ENCODE measurements at regions not wholly inside any gene's neighbourhood (a gene's known extent, or its start where the extent isn't known, plus 50 kb on each side); places are given as distances from the start of the nearest gene placed in this dataset.

DNA sequence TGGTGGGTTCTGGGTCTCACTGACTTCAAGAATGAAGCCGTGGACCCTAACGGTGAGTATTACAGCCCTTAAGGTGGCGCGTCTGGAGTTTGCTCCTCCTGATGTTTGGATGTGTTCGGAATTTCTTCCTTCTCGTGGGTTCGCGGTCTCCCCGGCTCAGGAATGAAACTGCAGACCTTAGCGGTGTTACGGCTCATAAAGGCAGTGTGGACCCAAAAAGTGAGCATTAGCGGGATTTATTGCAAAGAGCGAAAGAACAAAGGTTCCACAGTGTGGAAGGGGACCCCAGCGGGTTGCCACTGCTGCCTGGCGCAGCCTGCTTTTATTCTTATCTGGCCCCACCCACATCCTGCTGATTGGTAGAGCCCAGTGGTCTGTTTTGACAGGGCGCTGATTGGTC is 420.5 kb upstream of the BCHE start:
- DNase-seq (ENCODE audit: low spot score) = no peak
- H3K4me3 Mint-ChIP-seq (ENCODE audit: unreplicated experiment) = no peak overlapping the region
- peaks cover 7% of the 10 kb centered on the region for H3K9me3 Mint-ChIP-seq (ENCODE audit: unreplicated experiment)
- H3K27me3 Mint-ChIP-seq (ENCODE audit: unreplicated experiment) = no peaks in the 10 kb centered on the region
- H3K4me1 Mint-ChIP-seq (ENCODE audit: unreplicated experiment) = no peaks in the 10 kb centered on the region
- TF ChIP-seq, protein P1, sequence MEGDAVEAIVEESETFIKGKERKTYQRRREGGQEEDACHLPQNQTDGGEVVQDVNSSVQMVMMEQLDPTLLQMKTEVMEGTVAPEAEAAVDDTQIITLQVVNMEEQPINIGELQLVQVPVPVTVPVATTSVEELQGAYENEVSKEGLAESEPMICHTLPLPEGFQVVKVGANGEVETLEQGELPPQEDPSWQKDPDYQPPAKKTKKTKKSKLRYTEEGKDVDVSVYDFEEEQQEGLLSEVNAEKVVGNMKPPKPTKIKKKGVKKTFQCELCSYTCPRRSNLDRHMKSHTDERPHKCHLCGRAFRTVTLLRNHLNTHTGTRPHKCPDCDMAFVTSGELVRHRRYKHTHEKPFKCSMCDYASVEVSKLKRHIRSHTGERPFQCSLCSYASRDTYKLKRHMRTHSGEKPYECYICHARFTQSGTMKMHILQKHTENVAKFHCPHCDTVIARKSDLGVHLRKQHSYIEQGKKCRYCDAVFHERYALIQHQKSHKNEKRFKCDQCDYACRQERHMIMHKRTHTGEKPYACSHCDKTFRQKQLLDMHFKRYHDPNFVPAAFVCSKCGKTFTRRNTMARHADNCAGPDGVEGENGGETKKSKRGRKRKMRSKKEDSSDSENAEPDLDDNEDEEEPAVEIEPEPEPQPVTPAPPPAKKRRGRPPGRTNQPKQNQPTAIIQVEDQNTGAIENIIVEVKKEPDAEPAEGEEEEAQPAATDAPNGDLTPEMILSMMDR (IDR thresholded peaks at IDR 0.05; ENCODE audit: unreplicated experiment) = no peak
- H3K36me3 Mint-ChIP-seq (ENCODE audit: low read depth, unreplicated experiment) = peaks cover 3% of the 10 kb centered on the region
- no peak overlapping the region for H3K27ac Mint-ChIP-seq (ENCODE audit: unreplicated experiment)

DNA sequence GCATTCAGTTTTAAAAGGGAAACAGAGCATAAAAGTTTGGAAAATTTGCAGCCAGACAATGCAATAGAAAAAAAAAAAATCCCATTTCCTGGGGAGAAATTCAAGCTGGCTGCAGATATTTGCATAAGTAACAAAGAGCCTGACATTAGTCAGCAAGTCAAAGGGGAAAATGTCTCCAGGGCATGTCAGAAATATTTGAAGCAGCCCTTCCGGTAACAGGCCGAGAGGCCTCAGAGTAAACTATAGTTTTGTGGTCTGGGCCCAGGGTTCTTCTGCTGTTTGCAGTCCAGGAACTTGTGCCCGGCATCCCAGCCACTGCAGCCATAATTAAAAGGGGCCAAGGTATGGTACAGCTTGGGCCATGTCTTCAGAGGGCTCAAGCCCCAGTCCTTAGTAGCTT is 411.6 kb upstream of the BCHE start:
- H3K4me3 Mint-ChIP-seq (ENCODE audit: unreplicated experiment) = no peak overlapping the region
- H3K27ac Mint-ChIP-seq (ENCODE audit: unreplicated experiment) = no peak overlapping the region
- peaks cover 2% of the 10 kb centered on the region for H3K27me3 Mint-ChIP-seq (ENCODE audit: unreplicated experiment)
- no peak for DNase-seq (ENCODE audit: low spot score)
- peaks cover 4% of the 10 kb centered on the region for H3K36me3 Mint-ChIP-seq (ENCODE audit: low read depth, unreplicated experiment)
- H3K9me3 Mint-ChIP-seq (ENCODE audit: unreplicated experiment) = no peaks in the 10 kb centered on the region
- no peaks in the 10 kb centered on the region for H3K4me1 Mint-ChIP-seq (ENCODE audit: unreplicated experiment)
- TF ChIP-seq, protein P1 (IDR thresholded peaks at IDR 0.05; ENCODE audit: unreplicated experiment) = no peak

DNA sequence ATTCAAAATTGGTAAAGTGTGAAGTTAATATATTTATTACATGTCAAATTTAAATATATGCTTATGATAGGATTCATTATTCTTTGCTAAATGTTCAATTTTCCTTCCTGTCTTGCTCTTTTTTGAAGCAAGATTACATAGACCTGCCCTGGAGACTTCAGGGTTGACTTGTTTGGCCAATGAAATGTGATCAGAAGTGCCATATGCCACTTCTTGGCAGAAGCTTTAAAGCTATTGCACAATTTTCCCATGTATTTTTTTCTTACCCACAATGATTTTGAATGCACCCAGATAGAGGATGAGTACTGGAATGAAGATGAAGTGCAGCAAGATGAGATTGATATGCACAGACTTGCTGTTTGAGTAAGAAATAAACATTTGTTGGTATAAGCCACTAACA is 406.3 kb upstream of the BCHE start:
- no peak for DNase-seq (ENCODE audit: low spot score)
- TF ChIP-seq, protein P1 (IDR thresholded peaks at IDR 0.05; ENCODE audit: unreplicated experiment) = no peak
- no peak overlapping the region for H3K27ac Mint-ChIP-seq (ENCODE audit: unreplicated experiment)
- H3K27me3 Mint-ChIP-seq (ENCODE audit: unreplicated experiment) = peaks cover 1% of the 10 kb centered on the region
- H3K4me1 Mint-ChIP-seq (ENCODE audit: unreplicated experiment) = no peaks in the 10 kb centered on the region
- H3K9me3 Mint-ChIP-seq (ENCODE audit: unreplicated experiment) = no peaks in the 10 kb centered on the region
- H3K36me3 Mint-ChIP-seq (ENCODE audit: low read depth, unreplicated experiment) = peaks cover 1% of the 10 kb centered on the region
- no peak overlapping the region for H3K4me3 Mint-ChIP-seq (ENCODE audit: unreplicated experiment)

DNA sequence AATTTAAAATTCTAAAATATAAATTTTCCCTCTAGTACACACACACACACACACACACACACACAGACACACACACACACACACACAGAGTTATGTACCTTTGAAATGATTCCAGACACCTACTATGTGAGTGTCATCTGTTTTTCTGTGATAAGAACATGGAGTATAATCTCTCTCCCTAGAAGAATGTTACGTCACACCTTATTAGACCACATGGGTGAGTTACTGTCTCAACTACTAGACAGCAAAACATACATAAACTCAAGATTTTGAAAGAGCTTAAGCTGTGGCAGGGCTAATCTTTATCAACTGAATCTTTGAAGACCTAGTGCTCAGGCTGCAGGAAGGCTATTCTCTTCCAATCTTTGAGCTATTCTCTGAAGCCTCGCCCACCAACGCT is 385.9 kb upstream of the BCHE start:
- H3K27ac Mint-ChIP-seq (ENCODE audit: unreplicated experiment) = no peak overlapping the region

DNA sequence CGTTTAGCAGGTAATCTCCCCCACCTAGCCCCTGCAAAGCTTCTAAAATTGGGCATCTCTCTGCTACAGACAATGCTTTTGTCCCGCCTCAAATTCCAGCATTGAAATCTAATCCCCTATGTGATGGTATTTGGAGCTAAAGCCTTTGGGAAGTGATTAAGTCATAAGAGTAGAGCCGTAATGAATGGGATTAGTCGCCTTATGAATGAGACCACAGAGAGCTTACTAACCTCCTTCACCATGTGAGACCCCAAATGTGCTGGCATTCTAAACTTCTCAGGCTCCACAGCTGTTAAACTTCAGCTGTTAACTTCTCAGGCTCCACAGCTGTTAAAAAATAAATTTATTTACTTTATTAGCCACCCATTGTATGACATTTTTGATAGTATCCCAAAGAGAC is 374.2 kb upstream of the BCHE start:
- Mint-ChIP-seq H3K9me3 (ENCODE audit: unreplicated experiment) (no peaks in the 10 kb centered on the region), H3K36me3 (ENCODE audit: low read depth, unreplicated experiment) (no peaks in the 10 kb centered on the region), H3K27ac (ENCODE audit: unreplicated experiment) (no peak overlapping the region), H3K4me1 (ENCODE audit: unreplicated experiment) (peaks cover 6% of the 10 kb centered on the region), H3K4me3 (ENCODE audit: unreplicated experiment) (no peak overlapping the region), H3K27me3 (ENCODE audit: unreplicated experiment) (no peaks in the 10 kb centered on the region)
- DNase-seq (ENCODE audit: low spot score) = no peak
- TF ChIP-seq, protein P1 (IDR thresholded peaks at IDR 0.05; ENCODE audit: unreplicated experiment) = no peak

More for the DNA sequence above, 385.9 kb upstream of the BCHE start:
- H3K36me3 Mint-ChIP-seq (ENCODE audit: low read depth, unreplicated experiment) = no peaks in the 10 kb centered on the region
- H3K4me3 Mint-ChIP-seq (ENCODE audit: unreplicated experiment) = no peak overlapping the region
- TF ChIP-seq, protein P1 (IDR thresholded peaks at IDR 0.05; ENCODE audit: unreplicated experiment) = no peak
- no peaks in the 10 kb centered on the region for H3K27me3 Mint-ChIP-seq (ENCODE audit: unreplicated experiment)
- no peaks in the 10 kb centered on the region for H3K4me1 Mint-ChIP-seq (ENCODE audit: unreplicated experiment)
- DNase-seq (ENCODE audit: low spot score) = no peak
- no peaks in the 10 kb centered on the region for H3K9me3 Mint-ChIP-seq (ENCODE audit: unreplicated experiment)

All from endothelial cell (in vitro differentiated cells).